ENCODE measurements at regions not wholly inside any gene's neighbourhood (a gene's known extent, or its start where the extent isn't known, plus 50 kb on each side); places are given as distances from the start of the nearest gene placed in this dataset.

DNA sequence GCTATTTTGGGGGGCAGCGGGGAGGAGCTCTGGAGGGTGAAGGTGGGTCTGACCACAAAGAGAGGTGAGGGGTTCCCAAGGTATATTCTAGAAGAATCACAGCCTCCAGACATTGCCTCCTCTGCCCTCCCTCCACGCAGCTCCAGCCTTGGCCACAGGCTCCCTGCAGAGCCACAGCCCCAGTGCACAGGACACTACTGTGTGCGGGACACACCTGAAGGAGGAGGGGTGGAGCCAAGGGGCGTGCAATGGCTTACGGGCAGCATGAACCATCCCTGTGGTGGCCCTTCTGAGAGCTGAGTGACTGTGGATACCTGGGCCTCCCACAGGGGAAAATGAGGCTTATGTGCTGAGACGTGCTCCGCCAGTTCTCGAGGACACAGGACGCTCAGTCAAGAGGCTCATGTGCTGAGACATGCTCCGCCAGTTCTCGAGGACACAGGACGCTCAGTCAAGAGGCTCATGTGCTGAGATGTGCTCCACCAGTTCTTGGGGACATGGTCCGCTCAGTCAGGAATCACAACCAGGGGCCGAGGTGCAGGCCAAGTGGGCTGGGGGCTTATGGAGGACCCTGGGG is 417.3 kb downstream of the SHANK2 start:
- Histone ChIP-seq H3K79me2 (replicated peaks; ENCODE audit: insufficient read depth, low read length) (no peaks in the 10 kb centered on the region), H3K9me3 (ENCODE audit: low read length) (no peaks in the 10 kb centered on the region), H3K27ac (ENCODE audit: low read length) (no peak overlapping the region), H3K9ac (ENCODE audit: low read length) (no peak overlapping the region), H3K4me2 (ENCODE audit: low read length) (no peak overlapping the region), H3K36me3 (ENCODE audit: insufficient read depth, low read length) (no peaks in the 10 kb centered on the region), H3K4me3 (ENCODE audit: low read length) (no peak overlapping the region), H3K27me3 (ENCODE audit: insufficient read depth, low read depth, low read length) (no peaks in the 10 kb centered on the region), H3F3A (ENCODE audit: insufficient read depth, low read length, poor library complexity, severe bottlenecking) (no peaks in the 10 kb centered on the region), H2AFZ (ENCODE audit: low read depth, low read length) (no peak overlapping the region), H3K9me2 (ENCODE audit: insufficient read depth, low read length) (no peaks in the 10 kb centered on the region), H4K20me1 (ENCODE audit: insufficient read depth) (no peaks in the 10 kb centered on the region)
- TF ChIP-seq EP300 (conservative IDR thresholded peaks at IDR 0.05; ENCODE audit: poor library complexity, severe bottlenecking) = no peak
- no peak for TF ChIP-seq SMC3 (conservative IDR thresholded peaks at IDR 0.05; ENCODE audit: poor library complexity)
- TF ChIP-seq TAF1 (IDR thresholded peaks at IDR 0.05; ENCODE audit: low read depth) = no peak
- no peak for TF ChIP-seq RAD21 (conservative IDR thresholded peaks at IDR 0.05)
- no peak for TF ChIP-seq EZH2 (IDR thresholded peaks at IDR 0.05; ENCODE audit: borderline replicate concordance, insufficient read depth, low read length, poor library complexity, severe bottlenecking)

- TF ChIP-seq, protein P1, sequence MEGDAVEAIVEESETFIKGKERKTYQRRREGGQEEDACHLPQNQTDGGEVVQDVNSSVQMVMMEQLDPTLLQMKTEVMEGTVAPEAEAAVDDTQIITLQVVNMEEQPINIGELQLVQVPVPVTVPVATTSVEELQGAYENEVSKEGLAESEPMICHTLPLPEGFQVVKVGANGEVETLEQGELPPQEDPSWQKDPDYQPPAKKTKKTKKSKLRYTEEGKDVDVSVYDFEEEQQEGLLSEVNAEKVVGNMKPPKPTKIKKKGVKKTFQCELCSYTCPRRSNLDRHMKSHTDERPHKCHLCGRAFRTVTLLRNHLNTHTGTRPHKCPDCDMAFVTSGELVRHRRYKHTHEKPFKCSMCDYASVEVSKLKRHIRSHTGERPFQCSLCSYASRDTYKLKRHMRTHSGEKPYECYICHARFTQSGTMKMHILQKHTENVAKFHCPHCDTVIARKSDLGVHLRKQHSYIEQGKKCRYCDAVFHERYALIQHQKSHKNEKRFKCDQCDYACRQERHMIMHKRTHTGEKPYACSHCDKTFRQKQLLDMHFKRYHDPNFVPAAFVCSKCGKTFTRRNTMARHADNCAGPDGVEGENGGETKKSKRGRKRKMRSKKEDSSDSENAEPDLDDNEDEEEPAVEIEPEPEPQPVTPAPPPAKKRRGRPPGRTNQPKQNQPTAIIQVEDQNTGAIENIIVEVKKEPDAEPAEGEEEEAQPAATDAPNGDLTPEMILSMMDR (IDR thresholded peaks at IDR 0.05; ENCODE audit: poor library complexity, severe bottlenecking) = no peak
- no peak for TF ChIP-seq SMC3 (conservative IDR thresholded peaks at IDR 0.05; ENCODE audit: poor library complexity)
- no peak for TF ChIP-seq POLR2AphosphoS5 (IDR thresholded peaks at IDR 0.05)
- no peak for TF ChIP-seq MXI1 (conservative IDR thresholded peaks at IDR 0.05; ENCODE audit: poor library complexity, severe bottlenecking)
- no peak for TF ChIP-seq TAF1 (IDR thresholded peaks at IDR 0.05; ENCODE audit: low read depth)
- no peak for TF ChIP-seq RAD21 (conservative IDR thresholded peaks at IDR 0.05)
- TF ChIP-seq, protein P2, sequence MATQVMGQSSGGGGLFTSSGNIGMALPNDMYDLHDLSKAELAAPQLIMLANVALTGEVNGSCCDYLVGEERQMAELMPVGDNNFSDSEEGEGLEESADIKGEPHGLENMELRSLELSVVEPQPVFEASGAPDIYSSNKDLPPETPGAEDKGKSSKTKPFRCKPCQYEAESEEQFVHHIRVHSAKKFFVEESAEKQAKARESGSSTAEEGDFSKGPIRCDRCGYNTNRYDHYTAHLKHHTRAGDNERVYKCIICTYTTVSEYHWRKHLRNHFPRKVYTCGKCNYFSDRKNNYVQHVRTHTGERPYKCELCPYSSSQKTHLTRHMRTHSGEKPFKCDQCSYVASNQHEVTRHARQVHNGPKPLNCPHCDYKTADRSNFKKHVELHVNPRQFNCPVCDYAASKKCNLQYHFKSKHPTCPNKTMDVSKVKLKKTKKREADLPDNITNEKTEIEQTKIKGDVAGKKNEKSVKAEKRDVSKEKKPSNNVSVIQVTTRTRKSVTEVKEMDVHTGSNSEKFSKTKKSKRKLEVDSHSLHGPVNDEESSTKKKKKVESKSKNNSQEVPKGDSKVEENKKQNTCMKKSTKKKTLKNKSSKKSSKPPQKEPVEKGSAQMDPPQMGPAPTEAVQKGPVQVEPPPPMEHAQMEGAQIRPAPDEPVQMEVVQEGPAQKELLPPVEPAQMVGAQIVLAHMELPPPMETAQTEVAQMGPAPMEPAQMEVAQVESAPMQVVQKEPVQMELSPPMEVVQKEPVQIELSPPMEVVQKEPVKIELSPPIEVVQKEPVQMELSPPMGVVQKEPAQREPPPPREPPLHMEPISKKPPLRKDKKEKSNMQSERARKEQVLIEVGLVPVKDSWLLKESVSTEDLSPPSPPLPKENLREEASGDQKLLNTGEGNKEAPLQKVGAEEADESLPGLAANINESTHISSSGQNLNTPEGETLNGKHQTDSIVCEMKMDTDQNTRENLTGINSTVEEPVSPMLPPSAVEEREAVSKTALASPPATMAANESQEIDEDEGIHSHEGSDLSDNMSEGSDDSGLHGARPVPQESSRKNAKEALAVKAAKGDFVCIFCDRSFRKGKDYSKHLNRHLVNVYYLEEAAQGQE (IDR thresholded peaks at IDR 0.05; ENCODE audit: borderline replicate concordance) = no peak
- no peak for TF ChIP-seq EZH2 (IDR thresholded peaks at IDR 0.05; ENCODE audit: borderline replicate concordance, insufficient read depth, low read length, poor library complexity, severe bottlenecking)
- no peak for TF ChIP-seq EP300 (conservative IDR thresholded peaks at IDR 0.05; ENCODE audit: poor library complexity, severe bottlenecking)
- no peak overlapping the region for H3K4me2 ChIP-seq (ENCODE audit: low read length)
- no peak overlapping the region for H3K4me3 ChIP-seq (ENCODE audit: low read length)
- H3K27ac ChIP-seq (ENCODE audit: low read length) = no peak overlapping the region
- no peaks in the 10 kb centered on the region for H3K9me2 ChIP-seq (ENCODE audit: insufficient read depth, low read length)
- H3K27me3 ChIP-seq (ENCODE audit: insufficient read depth, low read depth, low read length) = no peaks in the 10 kb centered on the region
- H3K9ac ChIP-seq (ENCODE audit: low read length) = no peak overlapping the region
- no peaks in the 10 kb centered on the region for H3K36me3 ChIP-seq (ENCODE audit: insufficient read depth, low read length)
- no peaks in the 10 kb centered on the region for H4K20me1 ChIP-seq (ENCODE audit: insufficient read depth)
- no peaks in the 10 kb centered on the region for H3K79me2 ChIP-seq (replicated peaks; ENCODE audit: insufficient read depth, low read length)
- no peaks in the 10 kb centered on the region for H3K9me3 ChIP-seq (ENCODE audit: low read length)
- no peaks in the 10 kb centered on the region for H3F3A ChIP-seq (ENCODE audit: insufficient read depth, low read length, poor library complexity, severe bottlenecking)
- H2AFZ ChIP-seq (ENCODE audit: low read depth, low read length) = no peak overlapping the region
These were observed 416.3 kb downstream of the SHANK2 start for GRCh38 chr11:70836071-70836470.
